HepG2 (cell line): ENCODE measurements at regions not wholly inside any gene's neighbourhood (a gene's known extent, or its start where the extent isn't known, plus 50 kb on each side); places are given as distances from the start of the nearest gene placed in this dataset.

Source experiments
- ATAC-seq: fragments of 200-7000 bp; cut with Tn5 transposase; 3 replicates; pipeline ENCODE4 v1.9.1; 2020; ENCODE audit warnings: mild to moderate bottlenecking, moderate library complexity
- BruUV-seq: library from RNA; stranded (reverse); fragments of 400-500 nt; replicated peaks from 2 replicates; lab custom pipeline; 2021; lab: Mats Ljungman, UMichigan
- CTCF ChIA-PET: fragments of 300-600 bp; formaldehyde crosslinking; extraction: SDS; loops from one replicate; lab custom pipeline; 2021; ENCODE audit warnings: low total read pairs, inconsistent platforms, low intra/inter-chr PET ratio; lab: Yijun Ruan, JAX
- POLR2A ChIA-PET: fragments of 350-600 bp; sonication (Branson Sonifier 250); formaldehyde crosslinking; loops from one replicate; lab custom pipeline; 2020; ENCODE audit warnings: antibody characterized with exemption, inconsistent platforms; lab: Yijun Ruan, JAX
- DNase-seq: peaks from one replicate; pipeline ENCODE4 v3.0.0-alpha.2; 2015; ENCODE audit warnings: low spot score
- FAIRE-seq: peaks from 3 replicates; lab custom pipeline; 2011; peaks lifted over from hg19 to GRCh38; lab: Jason Lieb, UNC
- H2AFZ ChIP-seq: one replicate; pipeline ENCODE4 v1.6.1; 2011; ENCODE audit warnings: low read length, inconsistent platforms
- H3K27ac ChIP-seq: fragments of 300-600 bp; 3 replicates; pipeline ENCODE4 v1.8.0; 2011; ENCODE audit warnings: mixed run types, mild to moderate bottlenecking, mixed read lengths, low read length, inconsistent platforms; ENCODE audit not compliant: insufficient read depth; ENCODE audit errors: extremely low read length
- H3K27me3 ChIP-seq, 2 experiments: fragments of 200-600 bp in 1 of 2; 2 replicates in 1 of 2; 3 replicates in 1 of 2; pipeline versions ENCODE4 v1.6.0 to v1.8.0; 2011; ENCODE audit warnings: low read length in 2 of 2, mild to moderate bottlenecking in 2 of 2, moderate library complexity in 2 of 2, inconsistent platforms in 1 of 2; ENCODE audit not compliant: insufficient read depth in 2 of 2, control insufficient read depth in 1 of 2
- H3K36me3 ChIP-seq, 2 experiments: fragments of 200-600 bp in 1 of 2; replicated peaks in 1 of 2; 2 replicates in 1 of 2; 3 replicates in 1 of 2; pipeline versions ENCODE4 v1.5.1 to v1.8.0; 2011; ENCODE audit warnings: low read length in 2 of 2, inconsistent platforms in 1 of 2; ENCODE audit not compliant: insufficient read depth in 2 of 2, control insufficient read depth in 1 of 2
- H3K4me1 ChIP-seq: 2 replicates; pipeline ENCODE4 v1.5.1; 2012; ENCODE audit warnings: low read length, inconsistent platforms; ENCODE audit not compliant: insufficient read depth
- H3K4me2 ChIP-seq: 2 replicates; pipeline ENCODE4 v1.6.0; 2011; ENCODE audit warnings: low read depth, low read length, inconsistent platforms
- H3K4me3 ChIP-seq, 3 experiments: fragments of 200-600 bp in 1 of 3; sonication (generic), shearing (Covaris generic) in 1 of 3; replicated peaks in 1 of 3; 2 replicates each; pipeline ENCODE4 v1.5.1; 2011 to 2016; ENCODE audit warnings: low read length in 3 of 3, inconsistent platforms in 2 of 3, low read depth in 2 of 3, mild to moderate bottlenecking in 2 of 3, control low read depth in 1 of 3, mixed read lengths in 1 of 3; ENCODE audit not compliant: insufficient read depth in 1 of 3
- H3K79me2 ChIP-seq: one replicate; pipeline ENCODE4 v1.6.1; 2011; ENCODE audit warnings: low read length, inconsistent platforms; ENCODE audit not compliant: insufficient read depth
- H3K9ac ChIP-seq: 2 replicates; pipeline ENCODE4 v1.6.0; 2011; ENCODE audit warnings: mild to moderate bottlenecking, low read depth, low read length, inconsistent platforms; ENCODE audit not compliant: insufficient read depth
- H3K9me3 ChIP-seq: 2 replicates; pipeline ENCODE4 v1.5.1; 2012; ENCODE audit warnings: mild to moderate bottlenecking, low read length
- H4K20me1 ChIP-seq: 2 replicates; pipeline ENCODE4 v1.6.0; 2011; ENCODE audit warnings: inconsistent platforms, mild to moderate bottlenecking, low read length, moderate library complexity; ENCODE audit not compliant: insufficient read depth
- ARNT ChIP-seq: fragments of 450-650 bp; IDR thresholded peaks from 2 replicates; pipeline ENCODE4 v1.6.1; 2017
- CEBPB ChIP-seq: IDR thresholded peaks from 2 replicates; pipeline ENCODE4 v1.6.1; 2011; ENCODE audit warnings: low read depth, low read length, improper control_type of control experiment, borderline replicate concordance
- FIP1L1 ChIP-seq: fragments of 200-400 bp; formaldehyde crosslinking; IDR thresholded peaks from 2 replicates; pipeline ENCODE4 v1.6.1; 2018; ENCODE audit warnings: low read depth, mild to moderate bottlenecking, low read length, moderate library complexity, borderline replicate concordance; ENCODE audit not compliant: insufficient read depth
- HNF4A ChIP-seq: sonication (generic); formaldehyde crosslinking; IDR thresholded peaks from 2 replicates; pipeline ENCODE4 v1.4.0; 2020; ENCODE audit warnings: missing genetic modification reagents
- JUND ChIP-seq: sonication (generic); formaldehyde crosslinking; IDR thresholded peaks from 2 replicates; pipeline ENCODE4 v1.8.0; 2022; ENCODE audit warnings: mild to moderate bottlenecking, missing genetic modification reagents
- KAT8 ChIP-seq: IDR thresholded peaks from 2 replicates; pipeline ENCODE4 v1.6.1; 2016; ENCODE audit warnings: missing genetic modification reagents, missing compliant biosample characterization
- NKX3-1 ChIP-seq: sonication (generic); formaldehyde crosslinking; IDR thresholded peaks from 2 replicates; pipeline ENCODE4 v1.5.0; 2020; ENCODE audit warnings: missing genetic modification reagents
- RELA ChIP-seq: sonication (generic); formaldehyde crosslinking; IDR thresholded peaks from 2 replicates; pipeline ENCODE4 v1.4.0; 2020; ENCODE audit warnings: missing genetic modification reagents
- TMF1 ChIP-seq: sonication (generic); formaldehyde crosslinking; IDR thresholded peaks from 2 replicates; pipeline ENCODE4 v1.8.1; 2022; ENCODE audit warnings: low read depth, missing genetic modification reagents
- ZMYM2 ChIP-seq: sonication (generic); formaldehyde crosslinking; IDR thresholded peaks from 2 replicates; pipeline ENCODE4 v1.8.0; 2022; ENCODE audit warnings: mild to moderate bottlenecking, missing genetic modification reagents
- ZNF615 ChIP-seq: sonication (generic); formaldehyde crosslinking; IDR thresholded peaks from 2 replicates; pipeline ENCODE4 v1.5.0; 2020; ENCODE audit warnings: mild to moderate bottlenecking, missing genetic modification reagents, borderline replicate concordance
- ZZZ3 ChIP-seq: sonication (generic); formaldehyde crosslinking; IDR thresholded peaks from 2 replicates; pipeline ENCODE4 v1.4.0; 2020; ENCODE audit warnings: missing genetic modification reagents, mild to moderate bottlenecking, borderline replicate concordance
- WGBS: methylation state at CpG from one replicate; pipeline ENCODE4 v1.1.6; 2017; ENCODE audit warnings: low lambda C conversion rate; 5-methylcytosine and 5-hydroxymethylcytosine counted together
- in situ Hi-C: cut with HindIII; loops from 2 replicates; pipeline ENCODE4 v1.10.0; 2017; ENCODE audit warnings: low pct_unique_long_range_greater_than_20kb; ENCODE audit not compliant: extremely low pct_ligation_motif_present
- intact Hi-C: fragments of 100-400 bp; cut with micrococcal nuclease; formaldehyde crosslinking; loops from one replicate; pipeline ENCODE4 v1.10.0; 2022; ENCODE audit not compliant: unreplicated experiment
- TF ChIP-seq, protein P1 (sequence below): sonication (generic); formaldehyde crosslinking; IDR thresholded peaks from 2 replicates; pipeline ENCODE4 v1.4.0; 2020; ENCODE audit warnings: missing genetic modification reagents
- TF ChIP-seq, protein P2 (sequence below): sonication (generic); formaldehyde crosslinking; conservative IDR thresholded peaks from 2 replicates; pipeline ENCODE4 v1.8.0; 2022; ENCODE audit warnings: low read depth, missing genetic modification reagents

DNA sequence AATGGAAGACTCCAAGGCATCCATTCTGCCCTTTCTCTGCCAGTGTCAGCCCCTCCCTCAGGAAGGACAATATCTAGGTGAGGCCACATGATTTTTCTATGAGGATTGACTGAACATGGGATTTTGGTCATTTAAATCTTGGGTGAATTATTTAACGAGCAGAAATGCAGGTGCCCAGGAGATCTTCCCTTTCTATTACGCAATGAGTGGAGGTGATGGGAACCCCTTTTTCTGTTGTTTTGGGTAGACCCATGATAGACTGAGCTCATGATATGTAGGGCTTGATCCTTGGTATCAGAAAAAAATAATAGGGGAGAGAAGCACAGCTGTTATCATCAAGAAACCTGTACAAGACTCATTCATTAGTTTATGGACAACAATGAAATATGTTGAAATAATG, 112.6 kb upstream of the SPTLC3 start:
- intact Hi-C loops: no loop called here
- no peak overlapping the region for H2AFZ ChIP-seq
- H3K36me3 ChIP-seq: no peaks in the 10 kb centered on the region
- H3K9ac ChIP-seq: no peak overlapping the region
- in situ Hi-C loops: no loop called here
- no peaks in the 10 kb centered on the region for H3K79me2 ChIP-seq
- CTCF ChIA-PET: no interaction called here
- no peak overlapping the region for H3K4me2 ChIP-seq
- no peaks in the 10 kb centered on the region for H3K9me3 ChIP-seq
- DNase-seq (no peak), FAIRE-seq (no peak), ATAC-seq (no peak)
- no TSS peak for BruUV-seq
- no peaks in the 10 kb centered on the region for H4K20me1 ChIP-seq
- H3K4me3 ChIP-seq: no peak overlapping the region
- no peak for TF ChIP-seq HNF4A (CRISPR knock-in tag)
- peak; percentile 84 for TF ChIP-seq CEBPB
- TF ChIP-seq JUND: no peak
- no peak overlapping the region for H3K27ac ChIP-seq
- POLR2A ChIA-PET: no interaction called here
- 39% methylated on average over 2 of the region's 2 CpGs for WGBS
- H3K27me3 ChIP-seq: peaks cover 0 to 52% of the 10 kb centered on the region in 2 experiments; a peak in 4 of 5 replicates
- no peaks in the 10 kb centered on the region for H3K4me1 ChIP-seq

GRCh38 chr20:12902992-12903391, 105.8 kb upstream of the SPTLC3 start:
- Histone ChIP-seq H3K4me2 (no peak overlapping the region), H3K27ac (no peak overlapping the region), H3K4me1 (no peaks in the 10 kb centered on the region), H2AFZ (no peak overlapping the region), H3K27me3 (peaks cover 0 to 18% of the 10 kb centered on the region in 2 experiments; a peak in 2 of 5 replicates), H3K9ac (no peak overlapping the region), H3K79me2 (no peaks in the 10 kb centered on the region), H3K4me3 (no peak overlapping the region), H3K9me3 (no peaks in the 10 kb centered on the region), H4K20me1 (no peaks in the 10 kb centered on the region), H3K36me3 (no peaks in the 10 kb centered on the region)
- in situ Hi-C loops: no loop called here
- WGBS: 10% methylated on average over 4 of the region's 4 CpGs
- DNase-seq (no peak), FAIRE-seq (no peak), ATAC-seq (no peak)
- intact Hi-C loops: no loop called here
- BruUV-seq: no TSS peak
- ChIA-PET CTCF (no interaction called here), POLR2A (no interaction called here)
- no peak for TF ChIP-seq RELA
- TF ChIP-seq FIP1L1: no peak
- TF ChIP-seq ARNT: no peak
- no peak for TF ChIP-seq ZNF615 (CRISPR knock-in tag)
- TF ChIP-seq, protein P1, sequence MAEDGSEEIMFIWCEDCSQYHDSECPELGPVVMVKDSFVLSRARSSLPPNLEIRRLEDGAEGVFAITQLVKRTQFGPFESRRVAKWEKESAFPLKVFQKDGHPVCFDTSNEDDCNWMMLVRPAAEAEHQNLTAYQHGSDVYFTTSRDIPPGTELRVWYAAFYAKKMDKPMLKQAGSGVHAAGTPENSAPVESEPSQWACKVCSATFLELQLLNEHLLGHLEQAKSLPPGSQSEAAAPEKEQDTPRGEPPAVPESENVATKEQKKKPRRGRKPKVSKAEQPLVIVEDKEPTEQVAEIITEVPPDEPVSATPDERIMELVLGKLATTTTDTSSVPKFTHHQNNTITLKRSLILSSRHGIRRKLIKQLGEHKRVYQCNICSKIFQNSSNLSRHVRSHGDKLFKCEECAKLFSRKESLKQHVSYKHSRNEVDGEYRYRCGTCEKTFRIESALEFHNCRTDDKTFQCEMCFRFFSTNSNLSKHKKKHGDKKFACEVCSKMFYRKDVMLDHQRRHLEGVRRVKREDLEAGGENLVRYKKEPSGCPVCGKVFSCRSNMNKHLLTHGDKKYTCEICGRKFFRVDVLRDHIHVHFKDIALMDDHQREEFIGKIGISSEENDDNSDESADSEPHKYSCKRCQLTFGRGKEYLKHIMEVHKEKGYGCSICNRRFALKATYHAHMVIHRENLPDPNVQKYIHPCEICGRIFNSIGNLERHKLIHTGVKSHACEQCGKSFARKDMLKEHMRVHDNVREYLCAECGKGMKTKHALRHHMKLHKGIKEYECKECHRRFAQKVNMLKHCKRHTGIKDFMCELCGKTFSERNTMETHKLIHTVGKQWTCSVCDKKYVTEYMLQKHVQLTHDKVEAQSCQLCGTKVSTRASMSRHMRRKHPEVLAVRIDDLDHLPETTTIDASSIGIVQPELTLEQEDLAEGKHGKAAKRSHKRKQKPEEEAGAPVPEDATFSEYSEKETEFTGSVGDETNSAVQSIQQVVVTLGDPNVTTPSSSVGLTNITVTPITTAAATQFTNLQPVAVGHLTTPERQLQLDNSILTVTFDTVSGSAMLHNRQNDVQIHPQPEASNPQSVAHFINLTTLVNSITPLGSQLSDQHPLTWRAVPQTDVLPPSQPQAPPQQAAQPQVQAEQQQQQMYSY: no peak
- TF ChIP-seq NKX3-1 (CRISPR knock-in tag): no peak
- TF ChIP-seq ZZZ3 (CRISPR knock-in tag): no peak
- TF ChIP-seq, protein P2, sequence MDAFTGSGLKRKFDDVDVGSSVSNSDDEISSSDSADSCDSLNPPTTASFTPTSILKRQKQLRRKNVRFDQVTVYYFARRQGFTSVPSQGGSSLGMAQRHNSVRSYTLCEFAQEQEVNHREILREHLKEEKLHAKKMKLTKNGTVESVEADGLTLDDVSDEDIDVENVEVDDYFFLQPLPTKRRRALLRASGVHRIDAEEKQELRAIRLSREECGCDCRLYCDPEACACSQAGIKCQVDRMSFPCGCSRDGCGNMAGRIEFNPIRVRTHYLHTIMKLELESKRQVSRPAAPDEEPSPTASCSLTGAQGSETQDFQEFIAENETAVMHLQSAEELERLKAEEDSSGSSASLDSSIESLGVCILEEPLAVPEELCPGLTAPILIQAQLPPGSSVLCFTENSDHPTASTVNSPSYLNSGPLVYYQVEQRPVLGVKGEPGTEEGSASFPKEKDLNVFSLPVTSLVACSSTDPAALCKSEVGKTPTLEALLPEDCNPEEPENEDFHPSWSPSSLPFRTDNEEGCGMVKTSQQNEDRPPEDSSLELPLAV: no peak
- no peak for TF ChIP-seq TMF1 (CRISPR knock-in tag)
- TF ChIP-seq KAT8 (CRISPR knock-in tag): no peak
- TF ChIP-seq ZMYM2 (CRISPR knock-in tag): no peak
